AG09309 (cell line): ENCODE measurements at regions not wholly inside any gene's neighbourhood (a gene's known extent, or its start where the extent isn't known, plus 50 kb on each side); places are given as distances from the start of the nearest gene placed in this dataset.
"Not testable (repeated sequence)": the region's sequence is repeated elsewhere in the genome, so short reads cannot be mapped to it uniquely, and the experiment has no call there.

ENCODE experiments used
- DNase-seq: peaks from one replicate; pipeline ENCODE4 v3.0.0-alpha.2; 2010; ENCODE audit warnings: low read depth
- H3K4me3 ChIP-seq: 2 replicates; pipeline ENCODE4 v1.5.1; 2011; ENCODE audit warnings: mild to moderate bottlenecking, low read depth, low read length, moderate library complexity; ENCODE audit not compliant: control insufficient read depth
- TF ChIP-seq, protein P1 (sequence below): IDR thresholded peaks from 2 replicates; pipeline ENCODE4 v1.5.1; 2011; ENCODE audit warnings: mild to moderate bottlenecking, low read depth, low read length, inconsistent platforms; ENCODE audit not compliant: insufficient read depth, control insufficient read depth; ENCODE audit errors: missing control alignments

- TF ChIP-seq, protein P1, sequence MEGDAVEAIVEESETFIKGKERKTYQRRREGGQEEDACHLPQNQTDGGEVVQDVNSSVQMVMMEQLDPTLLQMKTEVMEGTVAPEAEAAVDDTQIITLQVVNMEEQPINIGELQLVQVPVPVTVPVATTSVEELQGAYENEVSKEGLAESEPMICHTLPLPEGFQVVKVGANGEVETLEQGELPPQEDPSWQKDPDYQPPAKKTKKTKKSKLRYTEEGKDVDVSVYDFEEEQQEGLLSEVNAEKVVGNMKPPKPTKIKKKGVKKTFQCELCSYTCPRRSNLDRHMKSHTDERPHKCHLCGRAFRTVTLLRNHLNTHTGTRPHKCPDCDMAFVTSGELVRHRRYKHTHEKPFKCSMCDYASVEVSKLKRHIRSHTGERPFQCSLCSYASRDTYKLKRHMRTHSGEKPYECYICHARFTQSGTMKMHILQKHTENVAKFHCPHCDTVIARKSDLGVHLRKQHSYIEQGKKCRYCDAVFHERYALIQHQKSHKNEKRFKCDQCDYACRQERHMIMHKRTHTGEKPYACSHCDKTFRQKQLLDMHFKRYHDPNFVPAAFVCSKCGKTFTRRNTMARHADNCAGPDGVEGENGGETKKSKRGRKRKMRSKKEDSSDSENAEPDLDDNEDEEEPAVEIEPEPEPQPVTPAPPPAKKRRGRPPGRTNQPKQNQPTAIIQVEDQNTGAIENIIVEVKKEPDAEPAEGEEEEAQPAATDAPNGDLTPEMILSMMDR: no peak
- DNase-seq: no peak
- H3K4me3 ChIP-seq: no peak overlapping the region
These were observed 69.0 kb upstream of the ZNF184 start for GRCh38 chr6:27541933-27542297.

GRCh38 chr6:27541212-27541932, 68.5 kb upstream of the ZNF184 start:
- H3K4me3 ChIP-seq: no peak overlapping the region
- TF ChIP-seq, protein P1: no peak
- no peak for DNase-seq

DNA sequence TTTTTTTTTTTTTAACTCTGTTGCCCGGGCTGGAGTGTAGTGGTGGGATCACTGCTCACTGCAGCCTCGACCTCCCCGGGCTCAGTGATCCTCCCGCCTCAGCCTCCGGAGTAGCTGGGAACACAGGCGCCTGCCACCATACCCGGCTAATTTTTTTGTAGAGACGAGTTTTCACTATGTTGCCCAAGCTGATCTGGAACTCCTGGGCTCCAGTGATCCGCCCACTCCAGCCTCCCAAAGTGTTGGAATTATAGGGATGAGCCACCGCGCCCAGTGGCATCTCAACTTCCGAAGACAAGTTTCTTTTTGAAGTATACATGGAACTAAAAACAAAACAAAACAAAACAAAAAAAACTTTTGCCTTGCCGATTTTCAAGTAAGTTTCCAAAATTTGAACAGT, 66.6 kb upstream of the ZNF184 start:
- no peak for DNase-seq
- TF ChIP-seq, protein P1: no peak
- no peak overlapping the region for H3K4me3 ChIP-seq

DNA sequence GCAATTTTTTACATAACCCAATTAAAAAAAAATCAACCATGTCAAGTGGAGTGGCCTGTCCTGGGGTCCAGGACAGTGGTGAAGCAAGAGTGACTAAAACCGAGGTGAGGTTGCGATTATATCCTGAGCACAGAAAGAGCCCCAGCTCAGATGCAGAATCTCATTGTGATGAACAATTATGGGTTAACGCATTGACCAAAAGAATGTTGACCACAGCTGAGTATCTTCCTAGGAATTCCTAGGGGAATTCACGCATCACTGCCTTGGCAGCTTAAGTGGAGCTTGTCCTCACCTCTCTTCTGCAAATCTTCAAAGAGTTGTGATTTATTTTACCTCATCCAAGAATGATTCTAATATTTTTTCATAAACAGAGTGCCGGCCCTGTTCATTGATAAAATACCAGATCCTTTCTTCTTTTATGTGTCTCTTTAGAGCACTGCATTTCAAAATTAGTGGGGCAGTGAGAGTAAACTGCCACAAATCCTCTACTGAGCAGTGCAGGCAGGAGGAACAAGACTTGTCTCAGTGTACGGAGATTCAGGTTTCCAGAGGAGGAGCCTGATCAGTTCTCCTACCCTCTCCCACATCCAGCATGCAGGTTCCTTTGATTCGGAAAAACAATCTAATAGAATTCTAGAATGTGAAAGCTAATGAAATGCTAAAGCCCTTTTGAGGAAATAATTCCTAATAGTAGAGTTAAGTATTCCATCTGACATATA, 60.1 kb upstream of the ZNF184 start:
- H3K4me3 ChIP-seq: no peak overlapping the region
- no peak for DNase-seq
- TF ChIP-seq, protein P1: no peak

GRCh38 chr6:27531772-27532459, 59.0 kb upstream of the ZNF184 start:
- H3K4me3 ChIP-seq: no peak overlapping the region
- no peak for DNase-seq
- TF ChIP-seq, protein P1: no peak

DNA sequence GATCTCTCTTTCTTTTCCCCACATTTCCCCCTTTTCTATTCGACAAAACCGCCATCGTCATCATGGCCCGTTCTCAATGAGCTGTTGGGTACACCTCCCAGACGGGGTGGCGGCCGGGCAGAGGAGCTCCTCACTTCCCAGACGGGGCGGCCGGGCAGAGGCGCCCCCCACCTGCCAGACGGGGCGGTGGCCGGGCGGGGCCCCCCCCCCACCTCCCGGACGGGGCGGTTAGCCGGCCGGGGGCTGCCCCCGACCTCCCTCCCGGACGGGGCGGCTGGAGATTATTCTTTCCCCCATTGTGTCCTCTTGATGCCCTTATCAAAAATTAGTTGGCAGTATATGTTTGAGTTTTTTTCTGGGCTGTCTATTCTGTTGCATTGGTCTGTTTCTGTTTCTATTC, 56.9 kb upstream of the ZNF184 start:
- not testable (repeated sequence) for DNase-seq, H3K4me3 ChIP-seq

GRCh38 chr6:27528714-27529113, 55.8 kb upstream of the ZNF184 start:
- DNase-seq: no peak
- no peak overlapping the region for H3K4me3 ChIP-seq
- TF ChIP-seq, protein P1: no peak
